HG03175 (cell line): ENCODE measurements at regions not wholly inside any gene's neighbourhood (a gene's known extent, or its start where the extent isn't known, plus 50 kb on each side); places are given as distances from the start of the nearest gene placed in this dataset.
"Not testable (repeated sequence)": the region's sequence is repeated elsewhere in the genome, so short reads cannot be mapped to it uniquely, and the experiment has no call there.

Experiments
- ATAC-seq: cut with Tn5 transposase; IDR thresholded peaks from one replicate; pipeline ENCODE4 v1.9.1; 2021; ENCODE audit warnings: mild to moderate bottlenecking, moderate library complexity; ENCODE audit not compliant: unreplicated experiment

- ATAC-seq = no peak
These were observed 124.6 kb downstream of the NXPE2 start for GRCh38 chr11:114802878-114803277.

- not testable (repeated sequence) for ATAC-seq
These were observed 127.1 kb downstream of the NXPE2 start for GRCh38 chr11:114805431-114805830.

- ATAC-seq = no peak
These were observed 133.6 kb downstream of the NXPE2 start for GRCh38 chr11:114811971-114812370.

GRCh38 chr11:114812733-114813132 lies 134.4 kb downstream of the NXPE2 start:
- no peak for ATAC-seq

- no peak for ATAC-seq
These were observed 134.9 kb downstream of the NXPE2 start for GRCh38 chr11:114813189-114813718.

GRCh38 chr11:114815176-114815575 lies 136.8 kb downstream of the NXPE2 start:
- no peak for ATAC-seq

GRCh38 chr11:114815761-114816160 lies 137.4 kb downstream of the NXPE2 start:
- ATAC-seq = no peak

GRCh38 chr11:114816791-114817190 lies 138.5 kb downstream of the NXPE2 start:
- ATAC-seq = no peak

- no peak for ATAC-seq
These were observed 140.1 kb downstream of the NXPE2 start for GRCh38 chr11:114818382-114818781.

GRCh38 chr11:114819028-114819427 lies 140.7 kb downstream of the NXPE2 start:
- ATAC-seq = no peak

- no peak for ATAC-seq
These were observed 142.3 kb downstream of the NXPE2 start for GRCh38 chr11:114820621-114821020.

GRCh38 chr11:114821621-114822412 lies 143.5 kb downstream of the NXPE2 start:
- ATAC-seq = no peak

GRCh38 chr11:114826910-114827442 lies 148.6 kb downstream of the NXPE2 start:
- ATAC-seq = no peak

- ATAC-seq = no peak
These were observed 149.4 kb downstream of the NXPE2 start for GRCh38 chr11:114827736-114828135.

- no peak for ATAC-seq
These were observed 154.3 kb downstream of the NXPE2 start for GRCh38 chr11:114832532-114833125.

- ATAC-seq = no peak
These were observed 157.8 kb downstream of the NXPE2 start for GRCh38 chr11:114836161-114836560.

GRCh38 chr11:114844896-114845295 lies 166.6 kb downstream of the NXPE2 start:
- no peak for ATAC-seq

- ATAC-seq = no peak
These were observed 167.6 kb downstream of the NXPE2 start for GRCh38 chr11:114845766-114846415.

- ATAC-seq = no peak
These were observed 168.1 kb downstream of the NXPE2 start for GRCh38 chr11:114846416-114846791.

GRCh38 chr11:114847306-114847975 lies 169.1 kb downstream of the NXPE2 start:
- no peak for ATAC-seq

GRCh38 chr11:114848027-114848426 lies 169.7 kb downstream of the NXPE2 start:
- no peak for ATAC-seq
